ENCODE measurements at regions not wholly inside any gene's neighbourhood (a gene's known extent, or its start where the extent isn't known, plus 50 kb on each side); places are given as distances from the start of the nearest gene placed in this dataset.

DNA sequence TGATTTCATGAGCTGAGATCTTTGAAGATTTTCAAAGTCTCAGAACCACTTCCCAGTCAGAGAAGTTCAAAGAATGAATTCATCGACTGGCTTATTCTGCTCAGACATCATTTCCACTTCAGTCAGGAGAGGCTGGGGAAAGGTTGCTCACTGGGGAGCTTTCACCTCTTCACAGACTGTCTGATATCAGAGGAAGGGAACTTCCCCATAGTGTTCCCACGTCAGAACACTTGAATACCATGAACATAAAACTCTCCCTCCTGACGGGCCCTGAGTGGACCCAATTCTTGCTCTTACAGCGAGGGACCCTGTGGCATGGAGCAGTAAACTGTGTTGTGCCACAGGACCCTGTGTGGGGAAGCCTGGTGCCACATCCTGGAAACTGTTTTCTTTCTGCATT, 492.6 kb downstream of the COG6 start:
- no peak for DNase-seq (ENCODE audit: low spot score)
- TF ChIP-seq, protein P1, sequence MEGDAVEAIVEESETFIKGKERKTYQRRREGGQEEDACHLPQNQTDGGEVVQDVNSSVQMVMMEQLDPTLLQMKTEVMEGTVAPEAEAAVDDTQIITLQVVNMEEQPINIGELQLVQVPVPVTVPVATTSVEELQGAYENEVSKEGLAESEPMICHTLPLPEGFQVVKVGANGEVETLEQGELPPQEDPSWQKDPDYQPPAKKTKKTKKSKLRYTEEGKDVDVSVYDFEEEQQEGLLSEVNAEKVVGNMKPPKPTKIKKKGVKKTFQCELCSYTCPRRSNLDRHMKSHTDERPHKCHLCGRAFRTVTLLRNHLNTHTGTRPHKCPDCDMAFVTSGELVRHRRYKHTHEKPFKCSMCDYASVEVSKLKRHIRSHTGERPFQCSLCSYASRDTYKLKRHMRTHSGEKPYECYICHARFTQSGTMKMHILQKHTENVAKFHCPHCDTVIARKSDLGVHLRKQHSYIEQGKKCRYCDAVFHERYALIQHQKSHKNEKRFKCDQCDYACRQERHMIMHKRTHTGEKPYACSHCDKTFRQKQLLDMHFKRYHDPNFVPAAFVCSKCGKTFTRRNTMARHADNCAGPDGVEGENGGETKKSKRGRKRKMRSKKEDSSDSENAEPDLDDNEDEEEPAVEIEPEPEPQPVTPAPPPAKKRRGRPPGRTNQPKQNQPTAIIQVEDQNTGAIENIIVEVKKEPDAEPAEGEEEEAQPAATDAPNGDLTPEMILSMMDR (conservative IDR thresholded peaks at IDR 0.05; ENCODE audit: low read depth), result no peak
- H3K27ac ChIP-seq, result no peak overlapping the region
- ChIA-PET CTCF (no interaction called here), POLR2A (ENCODE audit: low non-redundant PET) (no interaction called here)

DNA sequence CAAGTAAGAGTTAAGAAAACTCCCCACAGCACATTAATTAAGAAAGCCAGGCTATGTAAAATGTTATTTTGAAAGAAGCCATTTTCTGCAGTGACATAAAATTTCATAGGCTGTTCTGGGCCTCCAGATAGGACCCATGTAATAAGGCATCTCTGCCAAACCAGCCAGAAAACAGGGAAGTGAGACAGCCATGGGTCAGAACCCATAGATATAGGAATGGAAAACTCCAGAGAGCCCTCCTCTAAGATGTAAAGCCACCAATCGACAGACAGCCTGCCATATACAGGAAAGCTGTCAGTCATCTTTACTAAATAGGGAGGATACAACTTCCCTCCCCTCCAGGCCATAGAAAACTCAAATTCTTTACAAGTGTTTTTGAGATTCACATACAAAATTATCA, 493.3 kb downstream of the COG6 start:
- CTCF ChIA-PET, result interaction anchor here (1.3 kb wide), 1 partner anchor 206 kb away, joined by 4 read pairs; no protein-coding TSS in a partner anchor
- TF ChIP-seq, protein P1 (conservative IDR thresholded peaks at IDR 0.05; ENCODE audit: low read depth), result no peak
- POLR2A ChIA-PET (ENCODE audit: low non-redundant PET), result no interaction called here
- no peak overlapping the region for H3K27ac ChIP-seq
- no peak for DNase-seq (ENCODE audit: low spot score)

DNA sequence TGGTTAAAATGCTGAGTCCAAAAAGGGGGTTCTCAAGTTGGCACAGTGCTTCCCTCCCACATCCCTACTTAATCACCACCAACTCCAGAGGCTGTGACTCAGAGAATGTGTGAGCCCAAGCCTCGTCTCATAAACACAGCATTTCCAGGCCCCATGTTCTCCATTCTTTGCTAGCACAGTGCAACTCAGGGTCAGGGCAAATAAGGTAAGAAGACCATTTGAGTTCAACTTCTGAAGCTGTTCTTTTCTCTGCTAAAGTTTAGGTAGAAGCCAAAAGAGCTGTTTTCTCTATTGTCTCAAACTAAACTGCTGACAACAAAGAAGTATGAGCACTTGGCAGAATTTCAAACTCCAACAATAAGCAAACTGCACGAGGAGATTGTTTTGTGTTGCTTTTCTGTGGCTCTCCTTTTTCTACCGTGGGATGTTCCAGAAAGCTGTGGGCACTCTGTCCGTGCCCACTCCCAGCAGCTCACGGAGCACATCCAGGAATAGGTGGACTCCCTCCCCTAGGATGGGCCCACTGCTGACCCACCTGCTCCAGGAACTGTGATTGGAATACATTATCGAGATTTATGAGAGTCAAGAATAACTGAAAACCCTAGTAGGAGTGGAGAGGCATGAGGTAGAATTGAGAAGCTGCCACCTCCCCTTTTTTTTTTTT, 494.3 kb downstream of the COG6 start:
- CTCF ChIA-PET, result interaction anchor here (1.3 kb wide), 1 partner anchor 207 kb away, joined by 4 read pairs; no protein-coding TSS in a partner anchor
- TF ChIP-seq, protein P1 (conservative IDR thresholded peaks at IDR 0.05; ENCODE audit: low read depth), result no peak
- peak overlapping the region; percentile 52 for H3K27ac ChIP-seq
- POLR2A ChIA-PET (ENCODE audit: low non-redundant PET), result no interaction called here
- peak; percentile 59 for DNase-seq (ENCODE audit: low spot score)

DNA sequence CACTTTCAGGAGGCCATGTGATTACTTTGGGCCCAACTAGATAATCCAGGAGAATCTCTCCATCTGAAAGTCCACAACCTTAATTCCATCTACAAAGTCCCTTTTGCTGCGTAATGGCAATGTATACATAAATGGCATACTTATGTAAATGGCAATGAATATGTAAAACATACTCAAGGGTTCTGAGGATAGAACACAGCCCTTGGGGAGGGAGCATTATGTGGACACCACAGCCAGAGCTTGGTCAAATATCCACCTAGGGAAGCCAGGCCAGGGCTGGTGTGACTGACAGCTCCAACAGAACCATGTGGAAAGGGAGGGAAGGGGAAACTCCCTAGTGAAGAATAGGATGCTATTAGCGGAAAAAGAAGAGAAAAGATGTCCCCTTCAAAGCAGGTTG, 496.2 kb downstream of the COG6 start:
- no peak overlapping the region for H3K27ac ChIP-seq
- DNase-seq (ENCODE audit: low spot score), result no peak
- ChIA-PET CTCF (interaction anchor here (0.7 kb wide), 1 partner anchor 525 kb away, joined by 4 read pairs; no protein-coding TSS in a partner anchor), POLR2A (ENCODE audit: low non-redundant PET) (no interaction called here)
- TF ChIP-seq, protein P1 (conservative IDR thresholded peaks at IDR 0.05; ENCODE audit: low read depth), result no peak

DNA sequence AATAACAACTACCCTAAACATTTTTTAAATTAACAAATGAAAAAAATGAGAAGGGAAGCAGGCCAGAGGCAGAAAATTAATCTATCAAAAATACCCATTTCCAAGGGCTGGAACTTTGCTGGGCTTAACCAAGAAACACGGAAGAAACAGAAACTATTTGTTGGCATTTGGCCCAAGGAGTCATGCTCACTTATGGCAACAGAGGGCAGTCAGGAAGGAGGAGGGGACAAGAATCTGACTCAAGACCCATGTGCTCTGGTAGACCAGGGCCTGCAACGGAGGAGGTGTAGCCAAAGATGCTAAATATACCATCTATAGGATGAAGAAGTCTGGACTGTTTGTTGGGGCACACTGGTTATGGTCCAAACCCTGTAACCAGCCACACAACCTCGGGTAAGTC, 496.7 kb downstream of the COG6 start:
- H3K27ac ChIP-seq, result no peak overlapping the region
- ChIA-PET POLR2A (ENCODE audit: low non-redundant PET) (no interaction called here), CTCF (interaction anchor here (0.7 kb wide), 1 partner anchor 524 kb away, joined by 4 read pairs; no protein-coding TSS in a partner anchor)
- peak; percentile 62 for DNase-seq (ENCODE audit: low spot score)
- TF ChIP-seq, protein P1 (conservative IDR thresholded peaks at IDR 0.05; ENCODE audit: low read depth), result no peak

DNA sequence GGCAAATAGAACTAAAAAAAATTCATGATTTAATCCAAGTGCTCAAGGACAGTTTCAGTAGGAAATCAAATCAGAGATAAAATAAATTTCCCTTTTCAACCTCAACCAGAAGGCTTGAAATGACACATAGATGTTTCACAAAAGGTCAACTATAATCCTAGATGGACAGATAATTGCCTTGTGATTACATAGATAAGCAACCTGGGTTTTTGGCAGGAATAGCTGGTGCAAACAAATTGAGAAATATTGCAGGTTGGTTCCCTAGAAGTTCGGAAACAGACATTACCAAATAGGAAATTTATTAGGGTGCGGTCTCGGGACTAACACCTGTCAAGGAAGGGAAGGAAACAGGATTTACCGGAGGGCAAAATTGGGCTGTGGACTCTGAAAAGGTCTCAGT, 497.5 kb downstream of the COG6 start:
- no peak overlapping the region for H3K27ac ChIP-seq
- TF ChIP-seq, protein P1 (conservative IDR thresholded peaks at IDR 0.05; ENCODE audit: low read depth), result no peak
- CTCF ChIA-PET, result no interaction called here
- no peak for DNase-seq (ENCODE audit: low spot score)
- POLR2A ChIA-PET (ENCODE audit: low non-redundant PET), result no interaction called here

Data from RWPE1 (cell line).